IMR-90 (cell line): ENCODE measurements at regions not wholly inside any gene's neighbourhood (a gene's known extent, or its start where the extent isn't known, plus 50 kb on each side); places are given as distances from the start of the nearest gene placed in this dataset.

Source experiments
- ATAC-seq: fragments of 200-7000 bp; cut with Tn5 transposase; 2 replicates; pipeline ENCODE4 v1.9.1; 2020; ENCODE audit warnings: low read depth, mild to moderate bottlenecking, moderate library complexity
- BruUV-seq: library from RNA; stranded (reverse); fragments of 400-500 nt; replicated peaks from 2 replicates; lab custom pipeline; 2021; lab: Mats Ljungman, UMichigan
- CTCF ChIA-PET: fragments of 300-600 bp; formaldehyde crosslinking; extraction: SDS; loops from one replicate; lab custom pipeline; 2021; ENCODE audit warnings: antibody characterized with exemption; lab: Yijun Ruan, JAX
- POLR2A ChIA-PET: fragments of 300-600 bp; sonication (Branson Sonifier 250); formaldehyde crosslinking; loops from one replicate; lab custom pipeline; 2022; ENCODE audit warnings: antibody characterized with exemption; ENCODE audit not compliant: unreplicated experiment; lab: Charles Lee
- DNase-seq: peaks from one replicate; pipeline ENCODE4 v3.0.0; 2013
- H2AFZ ChIP-seq: replicated peaks from 2 replicates; pipeline ENCODE3; 2013; ENCODE audit warnings: low read length, mild to moderate bottlenecking; ENCODE audit not compliant: poor library complexity
- H2AK5ac ChIP-seq: 2 replicates; pipeline ENCODE4 v1.6.1; 2013; ENCODE audit warnings: low read depth, low read length, inconsistent platforms
- H2AK9ac ChIP-seq: replicated peaks from 2 replicates; pipeline ENCODE3; 2013; ENCODE audit warnings: mild to moderate bottlenecking, low read depth, low read length, moderate library complexity; ENCODE audit not compliant: poor library complexity
- H2BK120ac ChIP-seq: 2 replicates; pipeline ENCODE4 v1.6.1; 2013; ENCODE audit warnings: low read depth, low read length, inconsistent platforms
- H2BK15ac ChIP-seq: 3 replicates; pipeline ENCODE4 v1.6.1; 2013; ENCODE audit warnings: low read depth, low read length, inconsistent platforms
- H2BK20ac ChIP-seq: 2 replicates; pipeline ENCODE4 v1.6.1; 2013; ENCODE audit warnings: low read depth, mild to moderate bottlenecking, inconsistent platforms, low read length, moderate library complexity
- H2BK5ac ChIP-seq: 2 replicates; pipeline ENCODE4 v1.6.1; 2013; ENCODE audit warnings: mild to moderate bottlenecking, low read depth, low read length, inconsistent platforms; ENCODE audit not compliant: poor library complexity, severe bottlenecking
- H3K14ac ChIP-seq: replicated peaks from 2 replicates; pipeline ENCODE4 v1.6.1; 2013; ENCODE audit warnings: low read depth, low read length, inconsistent platforms
- H3K18ac ChIP-seq: 2 replicates; pipeline ENCODE4 v1.6.1; 2013; ENCODE audit warnings: low read depth, low read length, control low read depth
- H3K23ac ChIP-seq: 2 replicates; pipeline ENCODE4 v1.6.1; 2013; ENCODE audit warnings: low read depth, low read length, inconsistent platforms
- H3K27ac ChIP-seq: 2 replicates; pipeline ENCODE4 v1.5.1; 2013; ENCODE audit warnings: mild to moderate bottlenecking, control low read depth, low read length; ENCODE audit not compliant: insufficient read depth
- H3K27me3 ChIP-seq: 2 replicates; pipeline ENCODE4 v1.6.1; 2013; ENCODE audit warnings: low read length; ENCODE audit not compliant: control insufficient read depth, insufficient read depth
- H3K36me3 ChIP-seq: 2 replicates; pipeline ENCODE4 v1.6.1; 2013; ENCODE audit warnings: low read length, mixed read lengths; ENCODE audit not compliant: control insufficient read depth, insufficient read depth
- H3K4ac ChIP-seq: 2 replicates; pipeline ENCODE4 v1.6.1; 2013; ENCODE audit warnings: low read depth, low read length, inconsistent platforms
- H3K4me1 ChIP-seq: 2 replicates; pipeline ENCODE4 v1.6.1; 2013; ENCODE audit warnings: low read length, mixed read lengths; ENCODE audit not compliant: control insufficient read depth, insufficient read depth
- H3K4me2 ChIP-seq: 2 replicates; pipeline ENCODE4 v1.6.1; 2013; ENCODE audit warnings: low read depth, mild to moderate bottlenecking, control low read depth, low read length, moderate library complexity
- H3K4me3 ChIP-seq: 2 replicates; pipeline ENCODE4 v1.5.1; 2013; ENCODE audit warnings: low read depth, mild to moderate bottlenecking, control low read depth, low read length, moderate library complexity; ENCODE audit not compliant: insufficient read depth
- H3K56ac ChIP-seq: 2 replicates; pipeline ENCODE4 v1.6.1; 2013; ENCODE audit warnings: low read length, inconsistent platforms; ENCODE audit not compliant: insufficient read depth; ENCODE audit errors: extremely low read depth
- H3K79me1 ChIP-seq, 2 experiments: 2 replicates each; pipeline ENCODE4 v1.6.1; 2013; ENCODE audit warnings: low read length in 2 of 2, inconsistent platforms in 1 of 2, low read depth in 1 of 2
- H3K9ac ChIP-seq: 2 replicates; pipeline ENCODE4 v1.6.1; 2013; ENCODE audit warnings: low read depth, low read length, control low read depth
- H3K9me1 ChIP-seq: 2 replicates; pipeline ENCODE4 v1.6.1; 2013; ENCODE audit warnings: low read length, inconsistent platforms; ENCODE audit not compliant: insufficient read depth
- H3K9me3 ChIP-seq: 2 replicates; pipeline ENCODE4 v1.6.1; 2013; ENCODE audit warnings: low read length; ENCODE audit not compliant: control insufficient read depth, insufficient read depth
- H4K20me1 ChIP-seq: 2 replicates; pipeline ENCODE4 v1.6.1; 2013; ENCODE audit warnings: low read length, inconsistent platforms; ENCODE audit not compliant: insufficient read depth
- H4K5ac ChIP-seq: 2 replicates; pipeline ENCODE4 v1.6.1; 2013; ENCODE audit warnings: mild to moderate bottlenecking, low read depth, low read length, control low read depth
- H4K8ac ChIP-seq, 2 experiments: 2 replicates each; pipeline ENCODE4 v1.6.1; 2013; ENCODE audit warnings: low read depth in 2 of 2, low read length in 2 of 2, control low read depth in 1 of 2, inconsistent platforms in 1 of 2
- H4K91ac ChIP-seq: 2 replicates; pipeline ENCODE4 v1.6.1; 2013; ENCODE audit warnings: low read depth, low read length, inconsistent platforms; ENCODE audit not compliant: insufficient read depth
- BHLHE40 ChIP-seq: fragments of 150-350 bp; IDR thresholded peaks from 2 replicates; pipeline ENCODE4 v1.6.1; 2016; ENCODE audit warnings: mild to moderate bottlenecking, low read depth, low read length
- CEBPB ChIP-seq: IDR thresholded peaks from 2 replicates; pipeline ENCODE4 v1.6.1; 2012; ENCODE audit warnings: low read depth, low read length, improper control_type of control experiment
- CHD1 ChIP-seq: IDR thresholded peaks from 2 replicates; pipeline ENCODE4 v1.6.1; 2012; ENCODE audit warnings: low read depth, low read length, improper control_type of control experiment
- CTCF ChIP-seq: conservative IDR thresholded peaks from 2 replicates; pipeline ENCODE4 v1.5.1; 2012; ENCODE audit warnings: mild to moderate bottlenecking, low read depth, low read length, improper control_type of control experiment
- ELK1 ChIP-seq: fragments of 150-350 bp; IDR thresholded peaks from 2 replicates; pipeline ENCODE4 v1.6.1; 2016; ENCODE audit warnings: low read depth, mild to moderate bottlenecking, low read length, moderate library complexity, borderline replicate concordance
- FOS ChIP-seq: fragments of 150-350 bp; IDR thresholded peaks from 2 replicates; pipeline ENCODE4 v1.6.1; 2016; ENCODE audit warnings: low read depth, low read length
- MAFK ChIP-seq: IDR thresholded peaks from 2 replicates; pipeline ENCODE4 v1.6.1; 2012; ENCODE audit warnings: low read depth, low read length, improper control_type of control experiment
- MAZ ChIP-seq: IDR thresholded peaks from 2 replicates; pipeline ENCODE4 v1.6.1; 2012; ENCODE audit warnings: low read depth, mild to moderate bottlenecking, low read length, improper control_type of control experiment, moderate library complexity, borderline replicate concordance
- MXI1 ChIP-seq: IDR thresholded peaks from 2 replicates; pipeline ENCODE4 v1.6.1; 2012; ENCODE audit warnings: low read depth, mild to moderate bottlenecking, low read length, moderate library complexity, borderline replicate concordance
- NFE2L2 ChIP-seq: fragments of 150-350 bp; IDR thresholded peaks from 2 replicates; pipeline ENCODE4 v1.6.1; 2016; ENCODE audit warnings: low read depth, mild to moderate bottlenecking, low read length
- POLR2A ChIP-seq: IDR thresholded peaks from 2 replicates; pipeline ENCODE4 v1.6.1; 2012; ENCODE audit warnings: mild to moderate bottlenecking, low read depth, low read length
- RAD21 ChIP-seq: IDR thresholded peaks from 2 replicates; pipeline ENCODE4 v1.6.1; 2012; ENCODE audit warnings: low read length, improper control_type of control experiment
- RCOR1 ChIP-seq: IDR thresholded peaks from 2 replicates; pipeline ENCODE4 v1.6.1; 2012; ENCODE audit warnings: mild to moderate bottlenecking, low read length, improper control_type of control experiment; ENCODE audit not compliant: insufficient replicate concordance
- RFX5 ChIP-seq: IDR thresholded peaks from 2 replicates; pipeline ENCODE4 v1.8.0; 2012; ENCODE audit warnings: low read depth, mild to moderate bottlenecking, low read length, moderate library complexity
- SMC3 ChIP-seq: fragments of 150-350 bp; IDR thresholded peaks from 2 replicates; pipeline ENCODE4 v1.6.1; 2016; ENCODE audit warnings: low read depth, mild to moderate bottlenecking, antibody characterized with exemption, low read length, moderate library complexity
- dilution Hi-C: fragments of 300-500 bp; cut with HindIII; formaldehyde crosslinking; loops from one replicate; pipeline ENCODE4 v1.14.3; 2018; ENCODE audit warnings: low sequenced_read_pairs; ENCODE audit not compliant: unreplicated experiment
- in situ Hi-C: fragments of 300-500 bp; cut with MboI; formaldehyde crosslinking; loops from 3 replicates; pipeline ENCODE4 v1.14.3; 2019; ENCODE audit warnings: low sequenced_read_pairs, inconsistent platforms, mixed read lengths
- intact Hi-C: fragments of 100-400 bp; cut with micrococcal nuclease; formaldehyde crosslinking; loops from 2 replicates; pipeline ENCODE4 v1.10.0; 2022
- TF ChIP-seq, protein P1 (sequence below): fragments of 150-350 bp; IDR thresholded peaks from 2 replicates; pipeline ENCODE4 v1.6.1; 2017; ENCODE audit warnings: mild to moderate bottlenecking, antibody characterized with exemption, low read length, low read depth

DNA sequence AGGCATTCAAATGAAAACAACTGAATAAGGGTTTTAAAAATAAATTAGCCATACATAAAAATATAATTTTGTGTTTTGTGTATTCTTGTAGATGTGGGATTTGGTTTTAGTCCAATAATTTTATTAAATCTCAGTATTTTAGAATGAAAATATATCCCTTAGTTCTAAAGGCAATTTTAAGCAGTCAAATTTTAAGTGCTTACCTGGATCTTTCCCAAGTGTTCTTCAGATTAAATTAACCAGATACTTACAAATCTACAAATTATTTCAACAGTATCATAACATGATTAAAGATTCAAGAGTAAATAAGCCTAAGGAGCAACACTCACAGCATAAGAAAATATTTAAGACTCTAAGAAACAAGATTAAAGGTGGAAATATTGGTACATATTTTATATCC, 275.0 kb upstream of the RBMS3 start:
- no peaks in the 10 kb centered on the region for H3K36me3 ChIP-seq
- H3K27me3 ChIP-seq, result no peaks in the 10 kb centered on the region
- intact Hi-C loops (no loop called here), in situ Hi-C loops (no loop called here), dilution Hi-C loops (no loop called here)
- no peak overlapping the region for H2BK20ac ChIP-seq
- no peak overlapping the region for H3K14ac ChIP-seq
- DNase-seq, result no peak
- H4K5ac ChIP-seq, result no peak overlapping the region
- no peak overlapping the region for H4K91ac ChIP-seq
- H4K8ac ChIP-seq, result no peak overlapping the region
- H2BK120ac ChIP-seq, result no peak overlapping the region
- H2BK5ac ChIP-seq, result no peak overlapping the region
- no peaks in the 10 kb centered on the region for H3K79me1 ChIP-seq
- ChIA-PET CTCF (interaction anchor here (0.6 kb wide), 1 partner anchor 1257 kb away, joined by 3 read pairs; no protein-coding TSS in a partner anchor), POLR2A (no interaction called here)
- H3K56ac ChIP-seq, result no peak overlapping the region
- no peak overlapping the region for H3K9ac ChIP-seq
- H4K20me1 ChIP-seq, result no peaks in the 10 kb centered on the region
- H3K4ac ChIP-seq, result no peak overlapping the region
- TF ChIP-seq MXI1 (no peak), FOS (no peak), BHLHE40 (no peak), SMC3 (no peak), MAZ (no peak), POLR2A (no peak), ELK1 (no peak), CTCF (no peak), RFX5 (no peak), RAD21 (no peak), CEBPB (no peak), MAFK (no peak), NFE2L2 (no peak), CHD1 (no peak), RCOR1 (no peak)
- TF ChIP-seq, protein P1, sequence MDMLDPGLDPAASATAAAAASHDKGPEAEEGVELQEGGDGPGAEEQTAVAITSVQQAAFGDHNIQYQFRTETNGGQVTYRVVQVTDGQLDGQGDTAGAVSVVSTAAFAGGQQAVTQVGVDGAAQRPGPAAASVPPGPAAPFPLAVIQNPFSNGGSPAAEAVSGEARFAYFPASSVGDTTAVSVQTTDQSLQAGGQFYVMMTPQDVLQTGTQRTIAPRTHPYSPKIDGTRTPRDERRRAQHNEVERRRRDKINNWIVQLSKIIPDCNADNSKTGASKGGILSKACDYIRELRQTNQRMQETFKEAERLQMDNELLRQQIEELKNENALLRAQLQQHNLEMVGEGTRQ, result no peak
- no peak overlapping the region for H3K23ac ChIP-seq
- H2AK5ac ChIP-seq, result no peak overlapping the region
- no peak overlapping the region for H2AFZ ChIP-seq
- H3K4me3 ChIP-seq, result no peak overlapping the region
- H3K9me1 ChIP-seq, result no peaks in the 10 kb centered on the region; the same call in 1 of the 2 replicates
- H2BK15ac ChIP-seq, result no peak overlapping the region
- no peak overlapping the region for H3K27ac ChIP-seq
- no peak overlapping the region for H3K18ac ChIP-seq
- H2AK9ac ChIP-seq, result no peak overlapping the region
- BruUV-seq, result no TSS peak
- no peaks in the 10 kb centered on the region for H3K4me1 ChIP-seq
- no peak overlapping the region for H3K4me2 ChIP-seq
- no peaks in the 10 kb centered on the region for H3K9me3 ChIP-seq
- no peak for ATAC-seq
